Right hindlimb (tissue), 1 donor: ENCODE measurements at regions not wholly inside any gene's neighbourhood (a gene's known extent, or its start where the extent isn't known, plus 50 kb on each side); places are given as distances from the start of the nearest gene placed in this dataset.

Experiments used
- DNase-seq: peaks from one replicate; pipeline ENCODE4 v3.0.0-alpha.2; 2018

- DNase-seq, result no peak
Measured at GRCh38 chr7:41058986-41059741, 643.7 kb downstream of the INHBA start.

- no peak for DNase-seq
Measured at GRCh38 chr7:41054960-41055661, 647.8 kb downstream of the INHBA start.

- no peak for DNase-seq
Measured at GRCh38 chr7:41053820-41054219, 649.1 kb downstream of the INHBA start.

- DNase-seq, result no peak
Measured at GRCh38 chr7:41052736-41053135, 650.2 kb downstream of the INHBA start.

GRCh38 chr7:41052201-41052600, 650.7 kb downstream of the INHBA start:
- DNase-seq, result no peak

- DNase-seq, result peak; percentile 88
Measured at GRCh38 chr7:41051535-41051934, 651.4 kb downstream of the INHBA start.

GRCh38 chr7:41051062-41051461, 651.8 kb downstream of the INHBA start:
- no peak for DNase-seq

- DNase-seq, result no peak
Measured at GRCh38 chr7:41048771-41049170, 654.1 kb downstream of the INHBA start.

GRCh38 chr7:41047789-41048191, 655.1 kb downstream of the INHBA start:
- no peak for DNase-seq

GRCh38 chr7:41047211-41047610, 655.7 kb downstream of the INHBA start:
- DNase-seq, result peak; percentile 59

GRCh38 chr7:41046776-41047175, 656.1 kb downstream of the INHBA start:
- DNase-seq, result peak; percentile 48

GRCh38 chr7:41046221-41046761, 656.6 kb downstream of the INHBA start:
- no peak for DNase-seq

GRCh38 chr7:41045556-41046123, 657.2 kb downstream of the INHBA start:
- DNase-seq, result no peak

GRCh38 chr7:41039981-41040380, 662.9 kb downstream of the INHBA start:
- DNase-seq, result no peak

- DNase-seq, result no peak
Measured at GRCh38 chr7:41039386-41039953, 663.4 kb downstream of the INHBA start.

- peak; percentile 40 for DNase-seq
Measured at GRCh38 chr7:41038211-41038610, 664.7 kb downstream of the INHBA start.

- DNase-seq, result no peak
Measured at GRCh38 chr7:41037691-41038090, 665.2 kb downstream of the INHBA start.

- DNase-seq, result no peak
Measured at GRCh38 chr7:41035794-41036193, 667.1 kb downstream of the INHBA start.

GRCh38 chr7:41033500-41033899, 669.4 kb downstream of the INHBA start:
- no peak for DNase-seq

GRCh38 chr7:41030673-41031072, 672.2 kb downstream of the INHBA start:
- no peak for DNase-seq

GRCh38 chr7:41029072-41029499, 673.8 kb downstream of the INHBA start:
- no peak for DNase-seq

GRCh38 chr7:41028580-41028979, 674.3 kb downstream of the INHBA start:
- no peak for DNase-seq

- DNase-seq, result no peak
Measured at GRCh38 chr7:41027428-41028115, 675.3 kb downstream of the INHBA start.
